A673 (cell line): ENCODE measurements at regions not wholly inside any gene's neighbourhood (a gene's known extent, or its start where the extent isn't known, plus 50 kb on each side); places are given as distances from the start of the nearest gene placed in this dataset.

ENCODE experiments used
- CTCF ChIP-seq: fragments of 300-800, 200-600 bp; sonication (generic); conservative IDR thresholded peaks from 2 replicates; pipeline ENCODE4 v1.5.1; 2017; ENCODE audit warnings: low read depth, mild to moderate bottlenecking, antibody characterized with exemption, low read length, moderate library complexity, mixed read lengths
- EZH2 ChIP-seq: fragments of 200-600 bp; sonication (generic); IDR thresholded peaks from 2 replicates; pipeline ENCODE4 v1.6.1; 2017; ENCODE audit warnings: borderline replicate concordance, low read depth, mild to moderate bottlenecking, mixed read lengths, antibody characterized with exemption, low read length; ENCODE audit not compliant: poor library complexity, severe bottlenecking

- no peak for TF ChIP-seq CTCF
- no peak for TF ChIP-seq EZH2
Measured at GRCh38 chr2:5332925-5333324, 359.3 kb upstream of the SOX11 start.
